ENCODE measurements at regions not wholly inside any gene's neighbourhood (a gene's known extent, or its start where the extent isn't known, plus 50 kb on each side); places are given as distances from the start of the nearest gene placed in this dataset.

GRCh38 chr2:17416884-17417391 lies 101.3 kb downstream of the RAD51AP2 start:
- TF ChIP-seq, protein P1, sequence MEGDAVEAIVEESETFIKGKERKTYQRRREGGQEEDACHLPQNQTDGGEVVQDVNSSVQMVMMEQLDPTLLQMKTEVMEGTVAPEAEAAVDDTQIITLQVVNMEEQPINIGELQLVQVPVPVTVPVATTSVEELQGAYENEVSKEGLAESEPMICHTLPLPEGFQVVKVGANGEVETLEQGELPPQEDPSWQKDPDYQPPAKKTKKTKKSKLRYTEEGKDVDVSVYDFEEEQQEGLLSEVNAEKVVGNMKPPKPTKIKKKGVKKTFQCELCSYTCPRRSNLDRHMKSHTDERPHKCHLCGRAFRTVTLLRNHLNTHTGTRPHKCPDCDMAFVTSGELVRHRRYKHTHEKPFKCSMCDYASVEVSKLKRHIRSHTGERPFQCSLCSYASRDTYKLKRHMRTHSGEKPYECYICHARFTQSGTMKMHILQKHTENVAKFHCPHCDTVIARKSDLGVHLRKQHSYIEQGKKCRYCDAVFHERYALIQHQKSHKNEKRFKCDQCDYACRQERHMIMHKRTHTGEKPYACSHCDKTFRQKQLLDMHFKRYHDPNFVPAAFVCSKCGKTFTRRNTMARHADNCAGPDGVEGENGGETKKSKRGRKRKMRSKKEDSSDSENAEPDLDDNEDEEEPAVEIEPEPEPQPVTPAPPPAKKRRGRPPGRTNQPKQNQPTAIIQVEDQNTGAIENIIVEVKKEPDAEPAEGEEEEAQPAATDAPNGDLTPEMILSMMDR (IDR thresholded peaks at IDR 0.05) = no peak
- TF ChIP-seq POLR2A (IDR thresholded peaks at IDR 0.05) = no peak
